A673 (cell line): ENCODE measurements at regions not wholly inside any gene's neighbourhood (a gene's known extent, or its start where the extent isn't known, plus 50 kb on each side); places are given as distances from the start of the nearest gene placed in this dataset.

ENCODE experiments used
- CTCF ChIP-seq: fragments of 300-800, 200-600 bp; sonication (generic); conservative IDR thresholded peaks from 2 replicates; pipeline ENCODE4 v1.5.1; 2017; ENCODE audit warnings: low read depth, mild to moderate bottlenecking, antibody characterized with exemption, low read length, moderate library complexity, mixed read lengths
- EZH2 ChIP-seq: fragments of 200-600 bp; sonication (generic); IDR thresholded peaks from 2 replicates; pipeline ENCODE4 v1.6.1; 2017; ENCODE audit warnings: borderline replicate concordance, low read depth, mild to moderate bottlenecking, mixed read lengths, antibody characterized with exemption, low read length; ENCODE audit not compliant: poor library complexity, severe bottlenecking

- TF ChIP-seq CTCF (no peak), EZH2 (no peak)
Observed at GRCh38 chr16:74080311-74080710, 216.3 kb upstream of the PSMD7 start.
